AG04449 (cell line): ENCODE measurements at regions not wholly inside any gene's neighbourhood (a gene's known extent, or its start where the extent isn't known, plus 50 kb on each side); places are given as distances from the start of the nearest gene placed in this dataset.

ENCODE experiments used
- CTCF ChIA-PET: fragments of 350-600 bp; formaldehyde crosslinking; extraction: SDS; loops from one replicate; lab custom pipeline; 2021; ENCODE audit warnings: antibody characterized with exemption; lab: Yijun Ruan, JAX
- POLR2A ChIA-PET: fragments of 400-600, 350-600 bp; formaldehyde crosslinking; extraction: SDS; loops from one replicate; lab custom pipeline; 2020; ENCODE audit warnings: antibody characterized with exemption, inconsistent platforms; lab: Yijun Ruan, JAX
- DNase-seq: peaks from one replicate; pipeline ENCODE4 v3.0.0-alpha.2; 2010; ENCODE audit warnings: low read depth, low spot score
- H3K4me3 ChIP-seq: 2 replicates; pipeline ENCODE4 v1.5.1; 2011; ENCODE audit warnings: low read depth, mild to moderate bottlenecking, control low read depth, low read length
- TF ChIP-seq, protein P1 (sequence below): IDR thresholded peaks from one replicate; pipeline ENCODE4 v1.5.1; 2011; ENCODE audit warnings: mild to moderate bottlenecking, moderate library complexity, low read length, control low read depth, inconsistent platforms; ENCODE audit not compliant: insufficient read depth; ENCODE audit errors: missing control alignments

DNA sequence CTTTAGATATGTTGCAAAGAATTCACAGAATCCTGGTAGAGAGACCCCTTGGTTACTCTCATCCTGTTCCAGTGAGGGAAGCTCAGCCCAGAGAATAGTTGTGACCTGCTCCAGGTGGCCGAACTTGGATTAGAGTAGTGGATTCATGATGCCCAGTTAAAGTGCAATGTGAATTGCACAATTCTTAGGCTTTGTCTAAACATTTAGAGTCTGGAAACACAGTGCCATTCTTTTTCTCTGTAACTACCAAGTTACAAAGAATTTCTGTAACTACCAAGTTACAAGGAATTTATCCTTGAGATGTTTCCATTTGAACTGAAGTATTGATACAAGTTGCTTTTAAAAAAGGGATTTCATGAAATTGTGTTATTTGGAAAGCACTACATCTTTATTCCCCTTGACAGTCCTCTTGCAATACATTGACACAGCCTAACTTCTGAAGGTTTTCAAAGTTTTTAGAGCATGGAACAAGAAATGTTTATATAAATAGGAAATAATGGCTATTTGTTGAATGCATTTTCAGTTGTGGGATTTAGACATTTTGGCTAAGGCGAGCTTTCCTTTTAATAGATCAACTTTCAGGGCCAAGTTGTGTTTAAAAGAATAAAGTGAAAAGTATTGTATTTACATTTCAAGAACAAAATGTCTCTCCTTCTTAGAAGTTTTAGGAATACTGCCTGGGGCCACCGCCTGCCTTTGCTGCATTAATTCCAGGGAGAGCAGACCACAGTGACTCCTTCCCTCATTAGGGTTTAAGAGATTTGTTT is 315.0 kb downstream of the LPIN1 start:
- ChIA-PET CTCF (no interaction called here), POLR2A (no interaction called here)
- no peak for DNase-seq
- TF ChIP-seq, protein P1, sequence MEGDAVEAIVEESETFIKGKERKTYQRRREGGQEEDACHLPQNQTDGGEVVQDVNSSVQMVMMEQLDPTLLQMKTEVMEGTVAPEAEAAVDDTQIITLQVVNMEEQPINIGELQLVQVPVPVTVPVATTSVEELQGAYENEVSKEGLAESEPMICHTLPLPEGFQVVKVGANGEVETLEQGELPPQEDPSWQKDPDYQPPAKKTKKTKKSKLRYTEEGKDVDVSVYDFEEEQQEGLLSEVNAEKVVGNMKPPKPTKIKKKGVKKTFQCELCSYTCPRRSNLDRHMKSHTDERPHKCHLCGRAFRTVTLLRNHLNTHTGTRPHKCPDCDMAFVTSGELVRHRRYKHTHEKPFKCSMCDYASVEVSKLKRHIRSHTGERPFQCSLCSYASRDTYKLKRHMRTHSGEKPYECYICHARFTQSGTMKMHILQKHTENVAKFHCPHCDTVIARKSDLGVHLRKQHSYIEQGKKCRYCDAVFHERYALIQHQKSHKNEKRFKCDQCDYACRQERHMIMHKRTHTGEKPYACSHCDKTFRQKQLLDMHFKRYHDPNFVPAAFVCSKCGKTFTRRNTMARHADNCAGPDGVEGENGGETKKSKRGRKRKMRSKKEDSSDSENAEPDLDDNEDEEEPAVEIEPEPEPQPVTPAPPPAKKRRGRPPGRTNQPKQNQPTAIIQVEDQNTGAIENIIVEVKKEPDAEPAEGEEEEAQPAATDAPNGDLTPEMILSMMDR: no peak
- H3K4me3 ChIP-seq: no peak overlapping the region

DNA sequence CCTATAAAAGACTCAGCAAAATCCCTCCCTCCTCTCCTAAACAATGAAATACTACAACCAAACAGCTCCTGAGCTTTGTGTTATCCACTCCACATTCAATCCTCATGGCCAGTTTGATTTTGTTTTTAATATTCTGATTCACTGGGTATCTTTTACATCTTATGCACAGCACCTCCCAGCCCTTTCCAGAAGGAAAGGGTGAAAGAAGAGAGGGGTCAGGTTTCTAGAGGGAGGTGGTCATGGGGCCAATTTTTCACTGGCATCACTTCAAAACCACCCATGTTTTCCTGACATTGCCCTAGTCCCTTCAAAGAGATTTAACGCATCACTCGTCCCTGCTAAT is 315.6 kb downstream of the LPIN1 start:
- H3K4me3 ChIP-seq: no peak overlapping the region
- TF ChIP-seq, protein P1: no peak
- ChIA-PET POLR2A (no interaction called here), CTCF (no interaction called here)
- no peak for DNase-seq

DNA sequence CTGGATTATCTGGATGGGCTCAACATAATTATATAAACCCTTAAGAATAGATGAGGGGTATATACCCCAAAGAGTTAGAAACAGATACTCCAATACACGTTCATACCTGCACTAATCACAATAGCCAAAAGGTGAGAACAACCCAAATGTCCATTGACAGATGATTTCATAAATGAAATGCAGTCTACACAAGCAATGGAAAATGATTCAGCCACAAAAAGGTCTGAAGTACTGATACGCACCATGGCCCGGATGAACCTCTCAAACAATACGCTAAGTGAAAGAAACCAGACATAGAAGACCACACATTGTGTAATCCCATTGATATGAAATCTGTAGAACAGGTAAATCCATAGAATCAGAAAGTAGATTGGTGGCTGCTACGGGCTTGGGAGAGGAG is 316.8 kb downstream of the LPIN1 start:
- TF ChIP-seq, protein P1: no peak
- ChIA-PET CTCF (no interaction called here), POLR2A (no interaction called here)
- no peak for DNase-seq
- no peak overlapping the region for H3K4me3 ChIP-seq

DNA sequence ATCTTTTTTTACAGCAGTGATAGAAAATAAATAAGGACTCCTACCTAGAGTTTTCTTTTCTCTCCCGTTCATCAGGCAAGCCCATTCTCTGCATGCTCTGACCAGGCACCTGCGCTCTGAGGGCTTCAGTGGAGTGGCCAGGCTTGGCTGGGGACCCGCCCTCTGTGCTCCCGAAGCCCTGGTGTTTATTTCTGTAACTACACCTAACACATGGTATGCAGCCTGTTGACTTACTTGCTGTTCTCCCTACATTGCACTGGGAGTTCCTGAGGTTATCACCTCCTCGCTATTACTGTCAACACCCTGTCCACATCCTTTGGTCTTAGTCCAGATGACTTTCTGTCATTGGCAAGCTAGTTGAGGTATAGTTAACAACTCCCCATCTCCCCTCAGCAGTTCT is 317.7 kb downstream of the LPIN1 start:
- TF ChIP-seq, protein P1: no peak
- ChIA-PET POLR2A (no interaction called here), CTCF (interaction anchor here (0.9 kb wide), 1 partner anchor 20 kb away, joined by 3 read pairs; no protein-coding TSS in a partner anchor)
- no peak overlapping the region for H3K4me3 ChIP-seq
- no peak for DNase-seq

DNA sequence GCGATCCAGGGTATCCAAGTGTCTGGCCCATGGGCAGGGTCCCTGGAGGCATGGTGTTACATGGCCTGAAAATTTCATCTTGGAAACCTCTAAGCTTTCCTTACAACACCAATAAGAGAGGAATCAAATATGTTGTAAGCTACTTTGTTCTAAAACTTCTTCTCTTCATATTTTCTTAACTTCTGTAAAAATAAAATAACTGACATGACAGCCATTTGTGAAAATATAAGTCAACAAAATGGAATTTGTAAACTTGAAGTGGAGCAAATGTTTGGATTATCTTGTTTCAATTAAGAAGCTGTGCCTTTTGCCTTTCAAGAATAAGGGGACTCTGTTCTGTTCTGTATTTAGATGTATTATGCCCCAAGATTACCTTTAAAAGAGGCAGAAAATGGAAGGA is 319.7 kb downstream of the LPIN1 start:
- ChIA-PET CTCF (no interaction called here), POLR2A (no interaction called here)
- TF ChIP-seq, protein P1: no peak
- H3K4me3 ChIP-seq: no peak overlapping the region
- DNase-seq: no peak

DNA sequence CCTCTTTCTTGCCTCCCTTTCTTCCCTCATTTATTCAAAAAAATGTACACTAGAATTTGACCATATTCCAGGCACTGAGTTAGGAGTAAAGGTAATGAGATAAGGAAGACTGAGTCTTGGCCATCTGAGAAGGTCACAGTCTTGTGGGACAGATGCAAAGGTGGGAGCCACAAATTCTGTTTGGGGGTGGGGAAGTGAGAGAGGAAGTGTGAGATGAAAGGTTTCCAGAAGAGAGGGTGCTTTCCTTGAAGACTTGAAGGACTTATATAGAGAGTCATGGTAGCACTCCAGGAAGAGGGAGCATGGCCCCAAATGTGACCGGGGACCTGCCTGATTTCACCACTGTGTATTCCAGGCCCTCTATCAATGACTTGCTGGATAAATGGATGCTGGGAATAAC is 320.6 kb downstream of the LPIN1 start:
- DNase-seq: no peak
- CTCF ChIA-PET: no interaction called here
- H3K4me3 ChIP-seq: no peak overlapping the region
- TF ChIP-seq, protein P1: no peak
- POLR2A ChIA-PET: no interaction called here
